ENCODE measurements at regions not wholly inside any gene's neighbourhood (a gene's known extent, or its start where the extent isn't known, plus 50 kb on each side); places are given as distances from the start of the nearest gene placed in this dataset.
A peak's percentile ranks its signal among the peaks of the same experiment; 100 is the strongest.

DNA sequence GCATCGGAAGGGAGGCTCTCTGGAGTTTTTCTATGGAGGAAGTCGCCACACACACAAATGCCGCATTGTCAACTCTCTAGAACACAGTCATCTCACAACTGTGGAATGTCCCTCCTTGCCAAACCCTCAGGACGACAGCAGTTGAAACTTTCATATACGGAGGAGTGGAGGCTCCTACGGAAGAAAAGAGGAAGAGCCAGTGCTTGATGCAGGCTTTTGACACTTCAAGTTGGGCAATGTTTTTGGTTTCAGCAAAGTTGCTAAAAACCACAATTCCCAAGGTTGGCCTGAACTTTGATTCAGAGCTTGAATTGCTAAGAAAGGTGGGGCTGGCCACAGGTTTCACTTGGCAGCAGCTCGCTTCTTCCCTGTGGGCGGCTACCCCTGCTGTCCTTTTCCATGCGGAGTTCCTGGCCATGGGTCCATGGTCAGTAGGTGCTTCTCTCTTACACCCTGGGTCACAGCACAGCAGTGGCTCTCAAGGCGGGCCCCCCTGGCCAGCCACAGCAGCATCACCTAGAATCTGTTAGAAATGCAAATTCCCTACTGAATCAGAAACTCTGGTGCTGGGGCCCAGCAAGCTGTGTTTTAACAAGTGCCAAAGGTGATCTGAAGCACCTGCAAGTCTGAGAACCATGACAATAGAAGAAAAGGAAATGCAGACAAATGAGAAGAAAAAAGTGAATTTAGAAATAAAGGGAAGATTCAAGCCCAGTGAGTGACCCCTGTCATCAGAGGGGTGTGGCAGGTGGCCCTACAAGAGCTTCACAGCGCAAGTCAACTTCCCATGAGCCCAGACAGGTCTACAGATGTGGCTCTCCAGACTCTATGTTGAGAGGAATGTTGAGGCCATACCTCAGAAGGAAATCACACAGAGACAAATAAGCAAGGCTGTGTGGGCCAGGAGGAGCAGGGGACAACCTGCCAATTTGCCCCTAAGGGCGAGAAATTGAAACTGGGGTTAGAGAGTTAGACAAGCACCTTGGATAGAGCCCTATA is 856.4 kb downstream of the RNF144A start:
- no peak for DNase-seq

DNA sequence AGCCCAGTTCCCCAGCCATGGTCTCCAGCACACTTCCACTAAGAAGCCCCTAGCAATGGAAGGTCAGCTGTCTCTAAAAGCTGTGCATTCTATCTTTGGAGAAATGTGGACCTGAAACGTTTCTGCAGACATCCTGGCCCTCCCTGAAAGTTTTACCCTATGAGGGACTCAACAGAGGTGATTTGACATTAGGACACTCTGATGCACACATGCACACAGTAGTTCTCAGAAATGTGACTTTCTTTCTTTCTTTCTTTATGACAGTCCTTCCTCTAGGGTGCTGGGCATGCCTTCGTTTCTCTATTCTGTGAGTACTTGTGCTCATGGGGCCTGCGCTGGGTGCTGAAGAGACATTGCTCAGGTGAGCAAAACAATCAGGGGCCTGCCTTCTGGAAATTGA is 857.3 kb downstream of the RNF144A start:
- DNase-seq: no peak

DNA sequence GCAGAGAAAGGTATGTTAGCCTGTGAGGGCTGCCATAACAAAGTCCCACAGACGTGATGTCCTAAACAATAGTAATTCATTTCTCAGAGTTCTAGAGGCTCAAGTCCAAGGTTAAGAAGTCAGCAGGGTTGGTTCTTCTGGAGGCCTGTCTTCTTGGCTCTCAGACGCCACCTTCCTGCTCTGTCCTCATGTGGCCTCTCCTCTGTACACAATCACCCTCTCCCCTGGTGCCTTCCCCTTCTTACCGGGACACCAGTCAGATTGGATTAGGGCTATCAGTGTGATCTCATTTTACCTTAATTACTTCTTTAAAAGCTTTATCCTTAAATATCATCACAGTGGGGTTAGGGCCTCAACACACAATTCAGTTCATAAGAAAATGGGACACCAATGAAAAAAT is 860.5 kb downstream of the RNF144A start:
- no peak for DNase-seq

DNA sequence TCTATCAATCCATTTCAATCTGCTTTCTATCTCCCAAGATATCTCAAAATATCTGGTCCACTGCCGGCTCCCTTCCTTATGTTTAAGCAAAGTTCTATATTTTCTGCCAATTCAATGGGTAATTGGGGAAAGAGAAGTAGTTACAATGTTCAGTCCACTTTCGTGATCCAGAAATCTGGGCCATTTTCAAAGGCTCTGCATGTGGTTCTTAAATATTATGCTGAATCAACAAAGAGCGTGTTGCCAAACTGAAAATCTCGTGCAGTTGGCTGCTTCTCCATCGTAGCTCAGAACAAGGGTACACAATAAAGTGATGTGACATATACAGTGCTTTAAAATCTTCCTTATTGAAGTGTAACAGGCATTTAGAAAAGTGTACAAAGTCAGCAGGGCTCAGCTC is 863.1 kb downstream of the RNF144A start:
- no peak for DNase-seq

DNA sequence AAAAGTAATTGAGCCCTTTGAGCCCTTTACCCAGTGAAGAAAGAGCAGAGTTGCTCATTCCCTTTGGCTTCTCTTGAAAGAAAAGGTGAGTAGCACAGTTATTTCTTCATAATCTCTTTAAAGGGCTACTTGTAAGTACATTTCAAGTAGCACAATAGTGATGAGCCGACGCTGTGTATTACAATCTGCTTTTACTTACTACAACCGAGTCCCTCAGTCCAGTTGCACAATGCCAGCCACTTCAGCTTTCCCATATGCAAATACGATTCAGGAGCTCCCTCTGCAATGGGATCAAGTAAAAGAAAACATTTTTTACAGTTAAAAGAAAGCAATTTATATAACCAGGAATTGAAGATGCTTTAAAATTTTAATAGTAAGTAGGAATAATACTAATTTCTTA is 868.5 kb downstream of the RNF144A start:
- DNase-seq: peak in 1 of 2 experiments; percentile 12

DNA sequence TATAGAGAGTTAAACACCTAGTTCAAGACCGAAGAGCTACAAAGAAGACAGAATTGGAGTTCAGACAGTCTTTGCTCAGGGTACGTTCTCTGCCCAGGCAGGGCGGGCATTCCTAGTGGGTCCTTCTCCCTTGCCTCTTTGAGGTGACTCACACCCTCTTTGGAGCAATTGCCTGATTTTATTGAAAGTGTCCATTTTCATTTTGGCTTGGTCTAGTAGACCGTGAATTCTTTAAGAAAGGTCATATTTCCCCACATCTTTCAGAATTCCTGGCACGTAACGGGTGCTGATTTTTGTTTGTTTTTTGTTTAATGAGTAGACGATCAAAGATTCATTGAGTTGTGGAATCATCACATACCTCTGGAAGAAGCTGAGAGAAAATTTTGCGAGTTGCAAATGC is 871.5 kb downstream of the RNF144A start:
- no peak for DNase-seq

DNA sequence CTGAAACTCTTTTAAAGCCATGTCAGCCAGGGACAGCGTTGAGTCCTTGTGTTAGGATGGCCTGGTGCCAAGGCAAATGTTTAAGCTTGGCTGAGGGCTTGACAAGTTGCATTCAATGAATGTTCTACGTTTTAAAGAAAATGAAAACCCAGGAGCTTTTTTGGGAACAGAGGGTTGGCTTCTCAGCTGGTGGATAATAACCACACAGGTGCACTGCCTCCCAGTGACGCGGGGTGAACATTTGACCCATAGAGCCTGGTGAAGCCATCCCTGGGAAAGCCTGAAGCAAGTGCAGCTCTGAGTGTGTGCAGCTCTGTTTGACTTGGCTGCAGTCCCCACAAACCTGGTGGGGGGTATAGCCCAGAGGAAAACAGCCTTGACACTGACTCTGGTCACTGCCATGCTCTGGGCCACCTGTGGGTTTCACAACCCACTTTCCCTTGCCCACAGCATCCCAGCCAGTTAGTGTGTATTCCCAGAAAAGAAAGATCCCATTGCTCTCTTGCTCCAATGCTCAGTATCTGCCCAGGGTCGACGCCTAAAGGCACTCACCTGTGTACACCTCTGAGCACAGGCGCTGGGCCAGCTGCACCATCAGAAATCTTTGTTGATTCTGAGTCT is 874.9 kb downstream of the RNF144A start:
- no peak for DNase-seq

DNA sequence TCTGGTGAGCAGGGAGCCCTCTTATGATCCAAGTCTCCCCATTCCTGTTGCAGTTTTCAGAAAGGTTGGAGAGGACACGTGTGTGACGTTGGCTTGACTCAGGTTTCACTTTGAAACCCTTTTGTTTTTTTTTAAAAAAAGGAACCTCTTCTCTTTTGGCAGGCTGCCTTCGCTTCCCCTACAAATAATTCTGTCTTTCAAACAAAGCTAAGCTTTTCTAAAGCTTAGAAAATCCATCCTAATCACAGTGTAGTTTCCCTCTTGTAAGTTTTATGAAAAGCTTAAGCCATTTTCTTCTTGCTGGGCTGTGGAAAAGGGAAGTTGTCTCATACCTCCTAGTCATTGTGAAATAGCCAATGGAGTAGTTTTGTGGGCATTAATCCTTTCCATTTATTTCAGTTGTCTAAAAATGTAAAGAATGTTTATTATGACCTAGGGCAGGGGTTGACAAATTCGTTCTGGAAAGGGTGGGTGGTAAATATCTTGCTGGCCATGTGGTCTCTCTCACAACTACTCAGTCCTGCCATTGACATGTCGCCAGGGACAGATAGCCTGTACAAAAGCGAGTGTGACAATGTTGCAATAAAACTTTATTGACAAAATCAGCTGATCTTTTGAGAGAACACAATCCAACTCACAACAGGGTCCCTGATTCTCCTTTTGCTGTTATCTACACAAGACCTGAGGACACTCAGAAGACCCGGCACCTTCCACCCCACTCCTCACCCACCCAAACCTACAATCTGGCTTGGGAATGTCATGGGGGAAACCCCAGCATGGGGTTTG is 878.8 kb downstream of the RNF144A start:
- peak in 1 of 2 experiments; percentile 22 for DNase-seq

DNA sequence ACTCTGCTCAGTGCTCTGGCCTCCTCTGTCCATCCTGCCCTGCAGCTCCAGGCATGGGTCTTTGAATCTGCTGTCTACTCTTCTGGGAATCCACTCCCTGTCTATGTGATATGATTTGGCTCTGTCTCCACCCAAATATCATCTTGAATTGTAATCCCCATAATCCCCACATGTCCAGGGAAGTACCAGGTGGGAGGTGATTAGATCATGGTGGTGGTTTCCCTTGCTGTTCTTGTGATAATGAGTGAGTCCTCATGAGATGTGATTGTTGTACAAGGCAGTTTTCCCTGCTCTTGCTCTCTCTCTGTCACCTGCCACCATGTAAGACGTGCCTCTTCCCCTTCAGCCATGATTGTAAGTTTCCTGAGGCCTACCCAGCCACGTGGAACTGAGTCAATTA is 881.8 kb upstream of the ID2 start:
- DNase-seq: peak; percentile 54 to 67

DNA sequence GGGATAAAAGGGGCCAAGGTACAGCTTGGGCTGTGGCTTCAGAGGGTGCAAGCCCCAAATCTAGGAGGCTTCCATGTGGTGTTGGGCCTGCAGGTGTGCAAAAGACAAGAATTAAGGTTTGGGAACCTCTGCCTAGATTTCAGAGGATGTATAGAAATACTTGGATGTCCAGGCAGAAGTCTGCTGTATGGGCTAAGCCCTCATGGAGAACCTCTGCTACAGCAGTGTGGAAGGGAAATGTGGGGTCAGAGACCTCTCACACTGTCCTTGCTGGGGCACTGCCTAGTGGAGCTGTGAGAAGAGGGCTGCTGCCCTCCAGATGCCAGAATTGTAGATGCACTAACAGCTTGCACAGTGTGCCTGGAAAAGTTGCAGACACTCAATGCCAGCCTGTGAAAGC is 880.6 kb upstream of the ID2 start:
- no peak for DNase-seq

DNA sequence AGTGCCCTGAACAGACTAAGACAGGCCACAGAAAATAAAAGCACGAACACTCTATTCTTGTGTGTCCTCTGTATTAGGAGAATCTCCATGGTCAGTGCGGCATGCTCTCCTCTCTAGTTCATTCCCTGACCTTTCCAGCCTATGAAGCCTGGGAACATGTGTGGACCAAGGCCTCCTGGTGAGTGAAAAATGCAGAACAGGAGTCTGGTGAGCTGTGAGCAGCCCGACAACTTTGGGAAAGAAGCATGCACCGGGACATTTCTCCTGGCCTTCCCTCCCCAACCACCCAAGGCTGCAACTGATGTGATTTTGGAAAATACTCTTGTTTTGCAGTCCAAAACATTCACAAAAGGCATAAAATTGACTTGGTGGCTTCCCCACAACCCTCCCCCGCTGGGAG is 878.3 kb upstream of the ID2 start:
- DNase-seq: no peak

DNA sequence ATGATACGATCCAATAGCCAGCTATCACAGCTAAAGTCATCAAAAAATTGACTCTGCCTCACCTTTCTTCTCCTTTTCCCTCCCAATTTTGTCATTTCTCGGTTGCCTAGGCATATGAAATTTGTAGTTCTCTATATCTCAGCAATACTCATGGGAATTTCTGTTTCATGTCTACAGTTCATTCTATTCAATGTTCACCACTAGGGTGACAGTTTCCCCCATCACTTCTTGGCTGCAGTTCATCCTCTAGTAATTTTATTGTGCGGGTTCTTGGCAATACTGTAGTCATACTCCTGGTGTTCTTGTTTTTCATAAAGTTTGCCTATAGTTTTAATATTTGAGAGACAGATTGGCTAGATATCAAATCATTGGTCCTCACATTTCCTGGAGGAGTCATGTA is 872.2 kb upstream of the ID2 start:
- DNase-seq: no peak

DNA sequence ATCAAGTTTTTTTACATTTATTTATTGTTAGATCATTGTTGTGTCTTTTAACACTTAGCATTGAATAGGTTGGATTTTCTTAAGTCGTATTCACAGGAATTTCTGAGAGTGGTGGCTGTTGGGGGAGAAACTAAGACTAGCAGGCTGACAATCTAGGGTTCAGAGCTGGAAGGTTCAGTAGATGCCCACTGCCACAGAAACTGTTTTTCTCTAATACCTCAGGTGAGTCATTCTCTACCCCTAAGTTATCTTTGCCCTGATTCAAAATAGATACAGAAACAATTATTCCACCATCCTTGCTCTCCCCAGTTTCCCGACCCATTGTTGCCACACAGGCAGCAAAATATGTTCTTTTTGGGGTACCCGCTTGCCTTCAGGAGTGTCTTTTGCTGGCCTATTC is 870.8 kb upstream of the ID2 start:
- no peak for DNase-seq

DNA sequence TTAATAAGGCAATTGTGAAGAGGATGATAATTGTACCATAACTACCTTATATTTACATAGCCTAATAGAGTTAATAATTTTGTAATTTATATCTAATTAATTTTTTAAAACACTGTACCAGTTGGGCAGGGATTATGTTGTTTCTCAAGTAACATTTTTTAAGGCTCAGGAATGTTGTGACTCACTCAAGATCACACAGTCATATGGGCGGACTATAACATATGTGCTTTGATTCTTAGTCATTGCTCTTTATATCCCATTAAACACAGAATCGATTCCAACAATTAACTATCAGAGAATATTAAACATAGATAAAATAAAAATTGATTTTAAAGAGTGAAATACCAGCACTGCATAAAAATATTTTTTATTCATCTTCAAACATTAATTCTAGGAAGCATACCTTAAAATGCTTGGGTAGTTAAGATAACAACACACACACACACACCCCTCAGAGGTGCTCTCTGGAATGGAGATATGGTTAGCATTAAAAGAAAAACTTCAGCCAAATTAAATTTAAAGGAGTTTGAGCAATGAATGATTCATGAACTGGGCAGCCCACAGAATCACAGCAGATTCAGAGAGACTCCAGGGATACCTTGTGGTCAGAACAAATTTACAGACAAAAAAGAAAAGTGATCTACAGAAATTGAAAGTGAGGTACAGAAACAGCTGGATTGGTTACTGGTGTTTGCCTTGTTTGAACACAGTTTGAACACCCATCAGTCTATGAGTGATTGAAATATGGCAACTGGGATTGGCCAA is 869.4 kb upstream of the ID2 start:
- DNase-seq: no peak

DNA sequence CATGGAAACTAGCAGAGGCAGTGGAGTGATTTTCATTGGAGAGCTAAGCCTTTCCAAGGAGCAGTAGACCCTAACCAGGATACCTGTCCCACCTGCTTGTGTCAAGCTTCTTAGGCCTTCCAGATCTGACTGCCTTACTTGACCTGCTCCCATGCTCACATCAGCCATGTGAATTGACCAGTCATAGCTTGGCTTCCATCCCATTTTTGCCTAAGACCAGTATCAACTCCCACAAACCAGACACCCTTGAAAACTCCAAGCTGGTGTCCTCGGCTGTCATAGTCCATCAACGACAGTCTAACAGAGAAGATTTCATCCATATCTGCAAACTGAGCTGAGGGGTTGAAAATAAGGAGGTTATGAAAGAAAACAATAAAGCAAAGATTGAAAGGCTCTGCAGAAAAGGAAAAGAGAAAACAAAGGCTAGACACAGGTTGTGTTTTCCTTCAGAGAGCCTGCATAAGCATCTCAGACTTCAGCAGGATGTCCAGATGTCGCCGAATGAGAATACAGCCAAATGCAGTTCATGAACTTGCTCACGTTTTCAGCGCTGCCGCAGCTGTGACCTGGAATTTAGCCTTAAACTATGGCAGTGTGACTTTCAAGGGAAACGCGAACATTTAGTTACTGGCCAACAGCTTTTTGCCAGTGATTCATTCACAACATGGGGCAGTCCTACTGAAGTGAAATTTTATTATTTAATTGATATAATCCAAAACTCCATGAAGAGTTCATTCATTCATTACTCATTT is 868.1 kb upstream of the ID2 start:
- no peak for DNase-seq

DNA sequence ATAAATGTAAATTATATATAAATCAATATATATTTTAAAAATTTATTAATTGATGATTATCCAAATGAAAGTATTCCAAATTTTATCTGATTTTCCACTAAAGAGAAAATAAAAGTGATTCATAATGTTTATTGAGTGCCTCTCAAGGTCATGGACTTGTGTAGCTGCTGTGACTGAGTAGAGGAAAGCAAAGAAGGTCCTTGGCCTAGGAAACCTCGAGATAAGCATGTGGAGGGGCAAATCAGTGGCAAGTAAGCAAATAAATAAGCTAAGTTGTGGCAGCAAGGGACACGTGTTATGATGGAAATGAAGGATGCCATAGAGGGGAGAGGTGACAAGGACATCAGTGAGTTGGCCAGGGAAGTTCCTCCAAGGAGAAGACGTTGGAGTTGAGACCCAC is 866.1 kb upstream of the ID2 start:
- no peak for DNase-seq

DNA sequence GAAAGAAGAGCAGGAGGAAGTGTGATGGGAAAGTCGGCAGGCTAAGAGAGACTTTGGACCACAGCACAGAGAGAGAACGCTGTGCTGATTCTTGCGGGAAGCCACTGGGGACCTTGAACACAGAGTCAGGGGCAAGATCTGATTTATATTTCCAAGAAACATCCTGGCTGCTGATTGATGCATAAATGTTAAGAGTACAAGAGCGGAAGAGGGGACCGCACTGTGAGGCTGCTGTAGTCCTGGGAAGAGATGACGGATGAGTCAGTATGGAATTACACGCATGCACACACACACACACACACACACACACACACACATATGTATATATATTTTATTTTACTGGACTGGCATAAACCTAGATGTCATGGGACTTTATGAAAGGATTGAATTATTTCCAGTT is 865.6 kb upstream of the ID2 start:
- DNase-seq: no peak

DNA sequence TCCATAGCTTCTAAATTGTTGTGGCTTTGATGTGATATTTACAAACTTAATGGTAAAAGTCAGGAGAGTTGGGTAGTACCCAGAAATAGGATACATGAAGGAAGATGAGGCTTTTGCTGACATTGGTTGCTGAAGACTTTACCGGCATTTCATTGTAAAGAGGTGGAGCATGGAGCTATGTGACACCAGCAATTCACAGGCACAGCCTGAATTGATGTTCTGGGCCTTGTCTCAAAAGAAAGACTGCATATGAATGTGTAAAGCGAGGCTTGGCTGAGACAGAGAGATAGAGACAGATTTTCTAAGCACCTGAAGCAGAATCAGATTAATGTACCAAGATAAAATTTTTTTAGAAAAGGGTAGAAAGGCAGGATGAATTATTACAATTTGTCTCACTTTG is 864.9 kb upstream of the ID2 start:
- no peak for DNase-seq

DNA sequence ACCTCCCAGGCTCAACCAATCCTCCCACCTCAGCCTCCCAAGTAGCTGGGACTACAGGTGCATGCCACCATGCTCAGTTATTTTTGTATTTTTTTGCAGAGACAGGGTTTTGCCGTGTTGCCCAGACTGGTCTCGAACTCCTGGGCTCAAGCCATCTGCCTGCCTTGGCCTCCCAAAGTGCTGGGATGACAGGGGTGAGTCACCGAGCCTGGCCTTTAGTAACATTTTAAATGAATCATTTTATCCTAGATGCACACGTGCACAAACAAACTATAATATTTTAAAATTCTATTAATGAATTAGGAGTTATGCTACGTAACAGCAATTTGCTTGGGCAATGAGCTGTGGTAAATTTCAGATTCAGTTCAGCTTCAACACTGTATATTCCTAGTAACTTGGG is 862.5 kb upstream of the ID2 start:
- no peak for DNase-seq

DNA sequence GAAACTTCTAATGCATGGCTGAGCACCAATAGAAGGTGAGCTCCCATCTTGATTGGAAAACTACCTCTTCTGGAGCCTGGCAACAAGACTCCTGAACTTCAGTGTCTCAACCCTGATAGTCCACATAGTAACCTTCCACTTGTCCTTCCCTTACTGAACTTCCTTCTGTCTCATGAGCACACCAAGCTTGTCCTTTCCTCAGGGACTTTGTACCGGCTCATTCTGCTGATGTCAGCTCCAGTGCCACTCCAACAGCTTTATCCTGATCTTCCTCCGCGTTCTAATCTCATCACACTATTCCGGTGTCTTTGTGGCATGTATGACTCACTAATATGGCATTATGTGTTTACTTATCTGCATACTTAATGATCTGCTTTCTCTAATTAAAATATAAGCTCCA is 862.0 kb upstream of the ID2 start:
- DNase-seq: no peak

DNA sequence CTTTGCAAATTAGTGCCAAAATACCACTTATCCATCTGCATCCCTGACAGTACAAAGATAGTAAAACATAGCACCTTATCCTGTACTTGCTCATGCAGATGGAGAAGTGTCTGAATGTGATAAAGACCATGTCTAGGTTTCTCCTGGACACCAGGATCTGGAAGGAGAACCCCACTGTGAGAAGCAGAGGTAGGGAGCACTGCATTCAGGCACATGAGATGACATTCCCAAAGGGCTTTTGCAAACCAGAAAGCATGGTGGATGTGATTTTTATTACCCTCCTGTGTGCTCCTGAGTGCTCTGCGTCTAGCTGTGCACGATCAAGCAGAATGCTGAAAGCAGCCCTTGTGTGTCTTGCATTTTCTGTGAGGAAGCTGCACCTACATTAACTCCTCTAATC is 857.6 kb upstream of the ID2 start:
- DNase-seq: no peak
